ENCODE measurements at regions not wholly inside any gene's neighbourhood (a gene's known extent, or its start where the extent isn't known, plus 50 kb on each side); places are given as distances from the start of the nearest gene placed in this dataset.

GRCh38 chr9:14004110-14004509 is 309.8 kb downstream of the NFIB start:
- no peak overlapping the region for H2AFZ ChIP-seq (ENCODE audit: control insufficient read depth, low read length)
- no peaks in the 10 kb centered on the region for H3K79me2 ChIP-seq (ENCODE audit: control insufficient read depth, insufficient read depth, low read length)
- FAIRE-seq (no peak), DNase-seq (ENCODE audit: low read depth, low spot score) (no peak)
- no peak overlapping the region for H3K27ac ChIP-seq (ENCODE audit: control insufficient read depth, insufficient read depth, low read length)
- no peak overlapping the region for H3K4me3 ChIP-seq (ENCODE audit: control insufficient read depth in 2 of 3, extremely low read depth in 1 of 3, insufficient read depth in 2 of 3, low read depth in 1 of 3, low read length in 3 of 3)
- H3K4me2 ChIP-seq (ENCODE audit: control insufficient read depth, extremely low read depth, insufficient read depth, low read depth, low read length) = no peak overlapping the region
- H3K9me3 ChIP-seq (ENCODE audit: control insufficient read depth, low read depth, low read length) = no peaks in the 10 kb centered on the region
- dilution Hi-C loops (cut with MboI; ENCODE audit: extremely low pct_ligation_motif_present, low sequenced_read_pairs) = no loop called here
- H4K20me1 ChIP-seq (ENCODE audit: control insufficient read depth, extremely low read depth, insufficient read depth, low read length) = no peaks in the 10 kb centered on the region
- H3K4me1 ChIP-seq (ENCODE audit: control insufficient read depth, extremely low read depth, insufficient read depth, low read length) = no peaks in the 10 kb centered on the region
- no peaks in the 10 kb centered on the region for H3K27me3 ChIP-seq (ENCODE audit: control insufficient read depth, extremely low read depth, insufficient read depth, low read length)
- no peak overlapping the region for H3K9ac ChIP-seq (ENCODE audit: control insufficient read depth, extremely low read depth, insufficient read depth, low read length)
- H3K36me3 ChIP-seq (ENCODE audit: control insufficient read depth in 2 of 2, extremely low read depth in 1 of 2, insufficient read depth in 2 of 2, low read length in 2 of 2) = no peaks in the 10 kb centered on the region
- TF ChIP-seq EZH2 (IDR thresholded peaks at IDR 0.05; ENCODE audit: low read length) (no peak), CTCF (optimal IDR thresholded peaks at IDR 0.05 in 1 of 3, IDR thresholded peaks at IDR 0.05 in 1 of 3, conservative IDR thresholded peaks at IDR 0.05 in 1 of 3; ENCODE audit: extremely low read depth in 1 of 3, insufficient read depth in 2 of 3, low read length in 3 of 3) (no peak)
- no peaks in the 10 kb centered on the region for H3K9me1 ChIP-seq (ENCODE audit: control insufficient read depth, extremely low read depth, insufficient read depth, low read length)

GRCh38 chr9:13994240-13994639 is 319.7 kb downstream of the NFIB start:
- Histone ChIP-seq H3K4me2 (ENCODE audit: control insufficient read depth, extremely low read depth, insufficient read depth, low read depth, low read length) (no peak overlapping the region), H3K9me3 (ENCODE audit: control insufficient read depth, low read depth, low read length) (no peaks in the 10 kb centered on the region), H3K36me3 (ENCODE audit: control insufficient read depth in 2 of 2, extremely low read depth in 1 of 2, insufficient read depth in 2 of 2, low read length in 2 of 2) (no peaks in the 10 kb centered on the region), H3K9me1 (ENCODE audit: control insufficient read depth, extremely low read depth, insufficient read depth, low read length) (no peaks in the 10 kb centered on the region), H3K79me2 (ENCODE audit: control insufficient read depth, insufficient read depth, low read length) (no peaks in the 10 kb centered on the region), H3K27me3 (ENCODE audit: control insufficient read depth, extremely low read depth, insufficient read depth, low read length) (no peaks in the 10 kb centered on the region), H4K20me1 (ENCODE audit: control insufficient read depth, extremely low read depth, insufficient read depth, low read length) (no peaks in the 10 kb centered on the region), H2AFZ (ENCODE audit: control insufficient read depth, low read length) (no peak overlapping the region), H3K9ac (ENCODE audit: control insufficient read depth, extremely low read depth, insufficient read depth, low read length) (no peak overlapping the region), H3K27ac (ENCODE audit: control insufficient read depth, insufficient read depth, low read length) (no peak overlapping the region), H3K4me1 (ENCODE audit: control insufficient read depth, extremely low read depth, insufficient read depth, low read length) (no peaks in the 10 kb centered on the region), H3K4me3 (ENCODE audit: control insufficient read depth in 2 of 3, extremely low read depth in 1 of 3, insufficient read depth in 2 of 3, low read depth in 1 of 3, low read length in 3 of 3) (no peak overlapping the region)
- dilution Hi-C loops (cut with MboI; ENCODE audit: extremely low pct_ligation_motif_present, low sequenced_read_pairs) = no loop called here
- TF ChIP-seq CTCF (optimal IDR thresholded peaks at IDR 0.05 in 1 of 3, IDR thresholded peaks at IDR 0.05 in 1 of 3, conservative IDR thresholded peaks at IDR 0.05 in 1 of 3; ENCODE audit: extremely low read depth in 1 of 3, insufficient read depth in 2 of 3, low read length in 3 of 3) (no peak), EZH2 (IDR thresholded peaks at IDR 0.05; ENCODE audit: low read length) (no peak)
- no peak for DNase-seq (ENCODE audit: low read depth, low spot score)
- FAIRE-seq = no peak

All from keratinocyte (primary cell).